T-cell (primary cell): ENCODE measurements at regions not wholly inside any gene's neighbourhood (a gene's known extent, or its start where the extent isn't known, plus 50 kb on each side); places are given as distances from the start of the nearest gene placed in this dataset.

Experiments
- ATAC-seq, 4 experiments: fragments of 200-7000 bp in 3 of 4; fragments of 150-1000 bp in 1 of 4; cut with Tn5 transposase; replicated peaks in 1 of 4; 1 replicate in 3 of 4; 2 replicates in 1 of 4; pipeline ENCODE4 v1.10.0; 2021; ENCODE audit warnings: moderate library complexity in 3 of 4, mild to moderate bottlenecking in 2 of 4, moderate number of reproducible peaks in 1 of 4
- CTCF ChIA-PET, 2 donors: fragments of 300-600 bp; sonication (Branson Sonifier 250); formaldehyde crosslinking; loops; one replicate each; lab custom pipeline; 2022; ENCODE audit warnings: antibody characterized with exemption in 2 of 2; lab: Charles Lee
- POLR2A ChIA-PET, 2 donors: fragments of 300-600 bp; sonication (Branson Sonifier 250); formaldehyde crosslinking; loops; one replicate each; lab custom pipeline; 2022; ENCODE audit warnings: antibody characterized with exemption in 2 of 2; lab: Charles Lee
- DNase-seq, 35 experiments: peaks; one replicate each; pipeline versions ENCODE4 v3.0.0 to v3.0.0-alpha.2; 2013 to 2023
- H3K27ac ChIP-seq: one replicate; pipeline ENCODE4 v1.5.1; 2013; ENCODE audit warnings: low read length
- H3K27me3 ChIP-seq, 2 experiments: replicated peaks in 1 of 2; 1 replicate in 1 of 2; 2 replicates in 1 of 2; pipeline versions ENCODE4 v1.6.1 to v1.7.0; 2013; ENCODE audit warnings: low read length in 1 of 2, mixed read lengths in 1 of 2; ENCODE audit not compliant: control insufficient read depth in 2 of 2, insufficient read depth in 2 of 2; ENCODE audit errors: extremely low read depth in 1 of 2
- H3K36me3 ChIP-seq, 2 donors: 1 replicate in 1 of 2; 2 replicates in 1 of 2; pipeline versions ENCODE4 v1.6.1 to v1.7.0; 2013; ENCODE audit warnings: low read length in 1 of 2; ENCODE audit not compliant: control insufficient read depth in 2 of 2, insufficient read depth in 1 of 2; ENCODE audit errors: extremely low read depth in 1 of 2
- H3K4me1 ChIP-seq, 2 experiments: 1 replicate in 1 of 2; 2 replicates in 1 of 2; pipeline versions ENCODE4 v1.6.1 to v1.7.0; 2013; ENCODE audit warnings: low read length in 2 of 2, mixed read lengths in 1 of 2; ENCODE audit not compliant: insufficient read depth in 2 of 2, control insufficient read depth in 1 of 2; ENCODE audit errors: extremely low read depth in 1 of 2
- H3K4me3 ChIP-seq, 2 donors: 1 replicate in 1 of 2; 2 replicates in 1 of 2; pipeline versions ENCODE4 v1.5.1 to v1.7.0; 2013; ENCODE audit warnings: mild to moderate bottlenecking in 2 of 2, low read length in 1 of 2, moderate library complexity in 1 of 2; ENCODE audit not compliant: control insufficient read depth in 1 of 2; ENCODE audit errors: extremely low read depth in 1 of 2
- H3K9me3 ChIP-seq: 2 replicates; pipeline ENCODE4 v1.7.0; 2013
- H3K27ac Mint-ChIP-seq, 2 donors: one replicate each; pipeline ENCODE4 v1.8.0; 2020 to 2021; ENCODE audit warnings: mild to moderate bottlenecking in 2 of 2, mixed read lengths in 2 of 2
- H3K27me3 Mint-ChIP-seq, 2 donors: one replicate each; pipeline ENCODE4 v1.8.0; 2021 to 2022; ENCODE audit warnings: mixed read lengths in 2 of 2
- H3K36me3 Mint-ChIP-seq: one replicate; pipeline ENCODE4 v1.8.0; 2021; ENCODE audit warnings: mixed read lengths
- H3K4me1 Mint-ChIP-seq, 3 donors: one replicate each; pipeline ENCODE4 v1.8.0; 2020 to 2022; ENCODE audit warnings: mixed read lengths in 3 of 3, mild to moderate bottlenecking in 1 of 3
- H3K4me3 Mint-ChIP-seq, 3 donors: one replicate each; pipeline ENCODE4 v1.8.0; 2020 to 2022; ENCODE audit warnings: mild to moderate bottlenecking in 3 of 3, mixed read lengths in 3 of 3, moderate library complexity in 3 of 3
- H3K9me3 Mint-ChIP-seq, 3 donors: one replicate each; pipeline ENCODE4 v1.8.0; 2020 to 2022; ENCODE audit warnings: mixed read lengths in 3 of 3
- WGBS: methylation state at CpG from one replicate; pipeline ENCODE4 v1.1.5; 2013; ENCODE audit warnings: missing lambda C conversion rate; ENCODE audit not compliant: insufficient coverage; 5-methylcytosine and 5-hydroxymethylcytosine counted together

GRCh38 chr18:2471523-2471922, 99.8 kb downstream of the METTL4 start:
- CTCF ChIA-PET, result no interaction called here
- H3K4me3 ChIP-seq, result no peak overlapping the region
- POLR2A ChIA-PET, result no interaction called here
- H3K27me3 Mint-ChIP-seq, result peaks cover 20 to 29% of the 10 kb centered on the region in 2 donors
- no CpG with 5 or more reads among the region's 2 CpGs for WGBS
- H3K27ac ChIP-seq, result no peak overlapping the region
- no peaks in the 10 kb centered on the region for H3K36me3 Mint-ChIP-seq
- DNase-seq (no peak), ATAC-seq (no peak)
- H3K4me1 Mint-ChIP-seq, result no peaks in the 10 kb centered on the region
- H3K9me3 ChIP-seq, result no peaks in the 10 kb centered on the region
- no peak overlapping the region for H3K4me3 Mint-ChIP-seq
- H3K4me1 ChIP-seq, result no peaks in the 10 kb centered on the region
- no peaks in the 10 kb centered on the region for H3K9me3 Mint-ChIP-seq
- no peak overlapping the region for H3K27ac Mint-ChIP-seq
- no peaks in the 10 kb centered on the region for H3K36me3 ChIP-seq
- peaks cover 2 to 3% of the 10 kb centered on the region in 2 experiments for H3K27me3 ChIP-seq

GRCh38 chr18:2478662-2479061, 92.6 kb downstream of the METTL4 start:
- DNase-seq, result no peak
- peaks cover under 1 to 11% of the 10 kb centered on the region in 2 experiments for H3K27me3 ChIP-seq
- ATAC-seq, result no peak
- Mint-ChIP-seq H3K27me3 (peaks cover 21 to 37% of the 10 kb centered on the region in 2 donors), H3K4me1 (no peaks in the 10 kb centered on the region), H3K27ac (no peak overlapping the region), H3K4me3 (no peak overlapping the region), H3K36me3 (no peaks in the 10 kb centered on the region), H3K9me3 (no peaks in the 10 kb centered on the region)
- no peaks in the 10 kb centered on the region for H3K9me3 ChIP-seq
- no peak overlapping the region for H3K4me3 ChIP-seq
- no peaks in the 10 kb centered on the region for H3K4me1 ChIP-seq
- no peak overlapping the region for H3K27ac ChIP-seq
- no peaks in the 10 kb centered on the region for H3K36me3 ChIP-seq
- ChIA-PET POLR2A (no interaction called here), CTCF (no interaction called here)
- WGBS, result no CpG with 5 or more reads among the region's 1 CpG

DNA sequence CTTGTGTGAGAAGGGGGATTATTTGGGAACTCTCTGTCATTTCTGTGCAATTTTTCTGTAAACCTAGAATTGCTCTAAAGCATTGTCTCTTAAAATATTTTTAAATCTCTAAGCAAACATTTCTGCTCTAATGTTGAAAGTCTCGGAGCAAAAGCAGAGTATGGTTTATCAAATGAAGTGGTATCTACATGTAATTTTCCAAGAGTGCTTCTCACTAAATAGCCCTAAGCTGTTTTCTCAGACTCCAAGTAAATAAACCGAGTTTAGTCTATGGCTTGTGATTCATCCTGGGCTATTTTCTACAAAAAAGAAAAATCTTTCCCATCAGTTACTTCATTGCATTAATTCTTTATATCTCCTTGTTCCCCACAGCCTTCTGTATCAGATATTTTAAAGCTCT, 90.8 kb downstream of the METTL4 start:
- ChIA-PET CTCF (no interaction called here), POLR2A (no interaction called here)
- H3K9me3 ChIP-seq, result no peaks in the 10 kb centered on the region
- Mint-ChIP-seq H3K36me3 (no peaks in the 10 kb centered on the region), H3K4me3 (no peak overlapping the region), H3K27ac (no peak overlapping the region), H3K27me3 (peaks cover 23 to 36% of the 10 kb centered on the region in 2 donors), H3K4me1 (no peaks in the 10 kb centered on the region), H3K9me3 (no peaks in the 10 kb centered on the region)
- ATAC-seq, result no peak
- no peak overlapping the region for H3K4me3 ChIP-seq
- 100% methylated on average over 1 of the region's 2 CpGs for WGBS
- H3K4me1 ChIP-seq, result no peaks in the 10 kb centered on the region
- H3K36me3 ChIP-seq, result no peaks in the 10 kb centered on the region
- peaks cover 0 to 8% of the 10 kb centered on the region in 2 experiments for H3K27me3 ChIP-seq
- H3K27ac ChIP-seq, result no peak overlapping the region
- no peak for DNase-seq

- no peaks in the 10 kb centered on the region for H3K36me3 ChIP-seq
- Mint-ChIP-seq H3K4me3 (no peak overlapping the region), H3K27ac (no peak overlapping the region), H3K36me3 (no peaks in the 10 kb centered on the region), H3K27me3 (peaks cover 26 to 49% of the 10 kb centered on the region in 2 donors), H3K4me1 (no peaks in the 10 kb centered on the region), H3K9me3 (no peaks in the 10 kb centered on the region)
- CTCF ChIA-PET, result no interaction called here
- H3K9me3 ChIP-seq, result no peaks in the 10 kb centered on the region
- H3K4me3 ChIP-seq, result no peak overlapping the region
- no peak overlapping the region for H3K27ac ChIP-seq
- H3K27me3 ChIP-seq, result peaks cover 0 to 6% of the 10 kb centered on the region in 2 experiments
- no CpG with 5 or more reads among the region's 2 CpGs for WGBS
- POLR2A ChIA-PET, result no interaction called here
- DNase-seq, result no peak
- ATAC-seq, result no peak
- no peaks in the 10 kb centered on the region for H3K4me1 ChIP-seq
Measured at GRCh38 chr18:2482706-2483475, 88.4 kb downstream of the METTL4 start.

- H3K9me3 Mint-ChIP-seq, result no peaks in the 10 kb centered on the region
- no peak overlapping the region for H3K4me3 ChIP-seq
- ChIA-PET POLR2A (no interaction called here), CTCF (interaction anchor here in 1 of 2 donors (0.6 kb wide), 1 partner anchor 136 kb away, joined by 8 read pairs; no protein-coding TSS in a partner anchor)
- no peaks in the 10 kb centered on the region for H3K9me3 ChIP-seq
- H3K4me1 ChIP-seq, result no peaks in the 10 kb centered on the region
- H3K36me3 Mint-ChIP-seq, result no peaks in the 10 kb centered on the region
- H3K36me3 ChIP-seq, result no peaks in the 10 kb centered on the region
- no peak overlapping the region for H3K4me3 Mint-ChIP-seq
- no peak for DNase-seq
- no peak overlapping the region for H3K27ac ChIP-seq
- no peak overlapping the region for H3K27ac Mint-ChIP-seq
- no peak for ATAC-seq
- peaks cover 29 to 45% of the 10 kb centered on the region in 2 donors for H3K27me3 Mint-ChIP-seq
- no peaks in the 10 kb centered on the region for H3K27me3 ChIP-seq
- no peaks in the 10 kb centered on the region for H3K4me1 Mint-ChIP-seq
- no CpG with 5 or more reads among the region's 1 CpG for WGBS
Measured at GRCh38 chr18:2485983-2486382, 85.3 kb downstream of the METTL4 start.

- ChIA-PET POLR2A (no interaction called here), CTCF (interaction anchor here in 1 of 2 donors (0.6 kb wide), 1 partner anchor 137 kb away, joined by 8 read pairs; no protein-coding TSS in a partner anchor)
- no peaks in the 10 kb centered on the region for H3K36me3 Mint-ChIP-seq
- ATAC-seq (no peak), DNase-seq (no peak)
- Histone ChIP-seq H3K4me1 (no peaks in the 10 kb centered on the region), H3K27me3 (no peaks in the 10 kb centered on the region), H3K9me3 (no peaks in the 10 kb centered on the region), H3K4me3 (no peak overlapping the region), H3K27ac (no peak overlapping the region), H3K36me3 (no peaks in the 10 kb centered on the region)
- H3K27ac Mint-ChIP-seq, result no peak overlapping the region
- H3K4me1 Mint-ChIP-seq, result no peaks in the 10 kb centered on the region
- H3K27me3 Mint-ChIP-seq, result peaks cover 29 to 42% of the 10 kb centered on the region in 2 donors
- WGBS, result no CpG with 5 or more reads among the region's 4 CpGs
- H3K9me3 Mint-ChIP-seq, result no peaks in the 10 kb centered on the region
- H3K4me3 Mint-ChIP-seq, result no peak overlapping the region
Measured at GRCh38 chr18:2486426-2486825, 84.9 kb downstream of the METTL4 start.
